C4-2B (cell line): ENCODE measurements at regions not wholly inside any gene's neighbourhood (a gene's known extent, or its start where the extent isn't known, plus 50 kb on each side); places are given as distances from the start of the nearest gene placed in this dataset.

Experiments
- H3K27ac ChIP-seq: fragments of 450-650 bp; 2 replicates; pipeline ENCODE4 v1.5.1; 2017
- CTCF ChIP-seq: fragments of 450-650 bp; conservative IDR thresholded peaks from 2 replicates; pipeline ENCODE4 v1.5.1; 2017; ENCODE audit warnings: mild to moderate bottlenecking
- ZFX ChIP-seq: fragments of 450-650 bp; IDR thresholded peaks from 2 replicates; pipeline ENCODE4 v1.6.1; 2017

- H3K27ac ChIP-seq: no peak overlapping the region
- TF ChIP-seq ZFX (no peak), CTCF (no peak)
Observed at GRCh38 chr16:65843941-65844340, 522.5 kb upstream of the CDH5 start.

GRCh38 chr16:65842067-65842466 lies 524.4 kb upstream of the CDH5 start:
- no peak overlapping the region for H3K27ac ChIP-seq
- TF ChIP-seq ZFX: no peak
- TF ChIP-seq CTCF: no peak

GRCh38 chr16:65838001-65838400 lies 528.5 kb upstream of the CDH5 start:
- TF ChIP-seq ZFX (no peak), CTCF (no peak)
- H3K27ac ChIP-seq: no peak overlapping the region

GRCh38 chr16:65837464-65837863 lies 529.0 kb upstream of the CDH5 start:
- H3K27ac ChIP-seq: no peak overlapping the region
- TF ChIP-seq ZFX: no peak
- TF ChIP-seq CTCF: no peak

DNA sequence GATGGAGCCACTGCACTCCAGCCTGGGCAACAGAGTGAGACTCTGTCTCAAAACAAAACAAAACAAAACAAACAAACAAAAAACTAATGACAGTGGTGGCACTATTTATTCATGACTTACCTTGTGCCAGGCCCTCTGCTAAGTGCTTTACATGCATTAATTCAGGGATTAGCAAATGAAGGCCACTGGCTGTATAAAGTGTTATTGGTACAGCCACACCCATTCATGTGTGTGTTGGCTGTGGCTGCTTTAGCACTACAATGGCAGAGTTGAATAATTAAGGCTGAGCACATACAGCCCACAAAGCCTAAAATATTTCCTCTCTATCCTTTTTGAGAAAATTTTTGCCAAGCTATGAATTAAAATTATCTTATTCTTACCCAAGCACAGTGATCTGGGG lies 531.8 kb upstream of the CDH5 start:
- TF ChIP-seq ZFX (no peak), CTCF (no peak)
- H3K27ac ChIP-seq: no peak overlapping the region

GRCh38 chr16:65833171-65833871 lies 533.2 kb upstream of the CDH5 start:
- no peak for TF ChIP-seq CTCF
- TF ChIP-seq ZFX: no peak
- no peak overlapping the region for H3K27ac ChIP-seq

- no peak for TF ChIP-seq ZFX
- no peak overlapping the region for H3K27ac ChIP-seq
Observed at GRCh38 chr16:65832679-65833078, 533.8 kb upstream of the CDH5 start.
